A673 (cell line): ENCODE measurements at regions not wholly inside any gene's neighbourhood (a gene's known extent, or its start where the extent isn't known, plus 50 kb on each side); places are given as distances from the start of the nearest gene placed in this dataset.

Source experiments
- BruUV-seq: library from RNA; stranded (reverse); fragments of 400-500 nt; replicated peaks from 2 replicates; lab custom pipeline; 2021; lab: Mats Ljungman, UMichigan
- CTCF ChIA-PET: fragments of 300-600 bp; sonication (Branson Sonifier 250); formaldehyde crosslinking; loops from one replicate; lab custom pipeline; 2022; ENCODE audit warnings: antibody characterized with exemption; lab: Charles Lee
- POLR2A ChIA-PET: fragments of 300-600 bp; sonication (Branson Sonifier 250); formaldehyde crosslinking; loops from one replicate; lab custom pipeline; 2022; ENCODE audit warnings: antibody characterized with exemption; ENCODE audit not compliant: low non-redundant PET; lab: Charles Lee
- DNase-seq: peaks from one replicate; pipeline ENCODE4 v3.0.0-alpha.2; 2015; ENCODE audit warnings: low spot score
- H3K27ac ChIP-seq: fragments of 200-600 bp; sonication (generic); 2 replicates; pipeline ENCODE4 v1.5.1; 2016; ENCODE audit warnings: mixed run types, low read depth, mild to moderate bottlenecking, mixed read lengths, antibody characterized with exemption, low read length; ENCODE audit not compliant: poor library complexity, severe bottlenecking
- H3K27me3 ChIP-seq: fragments of 200-600 bp; sonication (generic); replicated peaks from 2 replicates; pipeline ENCODE4 v1.6.1; 2017; ENCODE audit warnings: mixed run types, low read depth, mild to moderate bottlenecking, mixed read lengths, antibody characterized with exemption, low read length; ENCODE audit not compliant: insufficient read depth, poor library complexity
- H3K36me3 ChIP-seq: fragments of 200-600 bp; sonication (generic); 2 replicates; pipeline ENCODE4 v1.6.1; 2016; ENCODE audit warnings: mixed run types, mild to moderate bottlenecking, mixed read lengths, antibody characterized with exemption, low read length; ENCODE audit not compliant: insufficient read depth, poor library complexity, severe bottlenecking
- H3K4me1 ChIP-seq: fragments of 200-600 bp; sonication (generic); 2 replicates; pipeline ENCODE4 v1.6.1; 2017; ENCODE audit warnings: mixed run types, mild to moderate bottlenecking, mixed read lengths, antibody characterized with exemption, low read length; ENCODE audit not compliant: insufficient read depth, poor library complexity, severe bottlenecking
- H3K4me3 ChIP-seq: fragments of 200-600 bp; sonication (generic); 2 replicates; pipeline ENCODE4 v1.5.1; 2016; ENCODE audit warnings: low read depth, mixed run types, mild to moderate bottlenecking, mixed read lengths, low read length; ENCODE audit not compliant: poor library complexity, severe bottlenecking
- H3K9me3 ChIP-seq: fragments of 200-600 bp; sonication (generic); 2 replicates; pipeline ENCODE4 v1.6.1; 2016; ENCODE audit warnings: mixed run types, low read depth, mild to moderate bottlenecking, mixed read lengths, antibody characterized with exemption, low read length; ENCODE audit not compliant: poor library complexity, severe bottlenecking
- EZH2 ChIP-seq: fragments of 200-600 bp; sonication (generic); IDR thresholded peaks from 2 replicates; pipeline ENCODE4 v1.6.1; 2017; ENCODE audit warnings: borderline replicate concordance, low read depth, mild to moderate bottlenecking, mixed read lengths, antibody characterized with exemption, low read length; ENCODE audit not compliant: poor library complexity, severe bottlenecking
- intact Hi-C: fragments of 100-400 bp; cut with micrococcal nuclease; formaldehyde crosslinking; loops from one replicate; pipeline ENCODE4 v1.10.0; 2022; ENCODE audit not compliant: unreplicated experiment
- TF ChIP-seq, protein P1 (sequence below): fragments of 300-800, 200-600 bp; sonication (generic); conservative IDR thresholded peaks from 2 replicates; pipeline ENCODE4 v1.5.1; 2017; ENCODE audit warnings: low read depth, mild to moderate bottlenecking, antibody characterized with exemption, low read length, moderate library complexity, mixed read lengths

DNA sequence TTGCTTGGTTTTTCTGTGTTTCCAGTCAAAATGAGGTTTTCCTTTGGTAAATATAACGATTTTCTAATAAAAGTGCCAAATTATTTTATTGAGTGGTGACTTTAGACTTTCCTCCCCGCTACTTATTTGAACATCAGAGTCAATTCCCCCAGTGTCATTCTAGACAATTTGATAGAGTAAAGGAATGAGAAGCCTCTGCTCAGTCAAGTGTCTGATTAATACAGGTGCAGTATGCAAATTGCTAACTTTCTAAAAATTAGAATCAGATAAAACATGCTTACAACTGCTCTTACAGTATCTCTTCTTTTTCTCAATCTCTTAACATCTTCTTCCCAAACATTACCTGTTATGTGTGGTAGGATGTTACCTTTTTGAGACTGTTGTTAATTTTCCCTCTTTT, 148.7 kb downstream of the CD83 start:
- H3K27me3 ChIP-seq: no peaks in the 10 kb centered on the region
- H3K36me3 ChIP-seq: no peaks in the 10 kb centered on the region
- BruUV-seq: no TSS peak
- DNase-seq: no peak
- CTCF ChIA-PET: no interaction called here
- no peak overlapping the region for H3K4me3 ChIP-seq
- H3K4me1 ChIP-seq: no peaks in the 10 kb centered on the region
- POLR2A ChIA-PET: no interaction called here
- intact Hi-C loops: no loop called here
- TF ChIP-seq, protein P1, sequence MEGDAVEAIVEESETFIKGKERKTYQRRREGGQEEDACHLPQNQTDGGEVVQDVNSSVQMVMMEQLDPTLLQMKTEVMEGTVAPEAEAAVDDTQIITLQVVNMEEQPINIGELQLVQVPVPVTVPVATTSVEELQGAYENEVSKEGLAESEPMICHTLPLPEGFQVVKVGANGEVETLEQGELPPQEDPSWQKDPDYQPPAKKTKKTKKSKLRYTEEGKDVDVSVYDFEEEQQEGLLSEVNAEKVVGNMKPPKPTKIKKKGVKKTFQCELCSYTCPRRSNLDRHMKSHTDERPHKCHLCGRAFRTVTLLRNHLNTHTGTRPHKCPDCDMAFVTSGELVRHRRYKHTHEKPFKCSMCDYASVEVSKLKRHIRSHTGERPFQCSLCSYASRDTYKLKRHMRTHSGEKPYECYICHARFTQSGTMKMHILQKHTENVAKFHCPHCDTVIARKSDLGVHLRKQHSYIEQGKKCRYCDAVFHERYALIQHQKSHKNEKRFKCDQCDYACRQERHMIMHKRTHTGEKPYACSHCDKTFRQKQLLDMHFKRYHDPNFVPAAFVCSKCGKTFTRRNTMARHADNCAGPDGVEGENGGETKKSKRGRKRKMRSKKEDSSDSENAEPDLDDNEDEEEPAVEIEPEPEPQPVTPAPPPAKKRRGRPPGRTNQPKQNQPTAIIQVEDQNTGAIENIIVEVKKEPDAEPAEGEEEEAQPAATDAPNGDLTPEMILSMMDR: no peak
- TF ChIP-seq EZH2: no peak
- H3K27ac ChIP-seq: no peak overlapping the region
- peaks cover 10% of the 10 kb centered on the region for H3K9me3 ChIP-seq

DNA sequence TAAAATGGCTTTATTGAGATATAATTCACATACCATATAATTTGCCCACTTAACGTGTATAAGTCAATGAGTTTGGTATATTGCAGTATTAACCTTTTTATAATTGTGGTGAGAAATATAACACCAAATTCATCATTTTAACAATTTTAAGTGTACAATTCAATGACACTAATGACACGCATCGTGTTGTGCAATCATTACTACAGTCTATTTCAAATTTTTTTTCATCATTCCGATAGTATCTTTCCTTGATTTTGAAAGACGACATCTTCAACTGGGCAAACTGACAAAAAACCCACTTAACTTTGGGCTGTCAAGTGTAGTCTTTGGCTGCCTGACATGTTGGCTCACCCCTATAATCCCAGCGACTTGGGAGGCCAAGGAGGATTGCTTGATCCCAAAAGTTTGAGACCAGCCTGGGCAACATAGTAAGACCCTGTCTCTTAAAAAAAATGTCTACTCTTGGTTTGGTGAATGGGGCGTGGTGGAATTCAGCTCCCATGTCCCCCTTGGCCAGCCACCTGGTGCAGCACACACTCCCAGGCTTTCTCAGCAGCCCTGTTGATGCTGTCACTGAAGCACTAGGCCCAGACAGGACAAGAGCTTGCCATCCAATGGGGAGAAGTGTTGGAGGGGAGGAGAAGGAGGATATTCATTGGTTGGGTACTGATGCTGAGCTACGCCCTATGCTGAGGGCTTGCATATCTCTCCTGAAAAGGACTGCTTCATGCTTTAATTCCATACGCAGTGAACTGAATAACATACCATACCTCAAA, 150.5 kb downstream of the CD83 start:
- intact Hi-C loops: no loop called here
- BruUV-seq: no TSS peak
- no peaks in the 10 kb centered on the region for H3K27me3 ChIP-seq
- no peak overlapping the region for H3K27ac ChIP-seq
- CTCF ChIA-PET: no interaction called here
- no peak for DNase-seq
- H3K4me3 ChIP-seq: no peak overlapping the region
- no peaks in the 10 kb centered on the region for H3K36me3 ChIP-seq
- peaks cover 10% of the 10 kb centered on the region for H3K9me3 ChIP-seq
- TF ChIP-seq, protein P1: no peak
- TF ChIP-seq EZH2: no peak
- H3K4me1 ChIP-seq: no peaks in the 10 kb centered on the region
- POLR2A ChIA-PET: no interaction called here

DNA sequence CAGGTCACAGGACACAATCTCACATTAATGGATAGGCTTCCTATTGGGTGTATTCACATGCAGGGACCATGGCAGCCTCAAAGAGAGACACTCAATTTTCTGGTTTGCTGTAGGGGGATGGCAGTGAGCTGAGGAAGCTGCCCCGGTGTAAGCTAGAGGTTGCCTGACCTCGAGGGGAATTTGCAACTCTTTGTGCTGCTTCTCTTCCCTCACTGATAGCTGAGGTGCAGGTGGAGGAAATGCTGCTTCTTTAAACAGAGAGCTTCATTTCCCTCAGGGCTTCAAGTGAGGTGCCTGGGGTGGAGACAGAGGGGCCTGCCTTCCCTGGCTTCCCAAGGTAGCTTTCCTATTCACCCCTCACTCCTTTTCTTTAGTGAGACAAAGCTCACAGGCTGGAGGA, 151.9 kb downstream of the CD83 start:
- no TSS peak for BruUV-seq
- Histone ChIP-seq H3K36me3 (no peaks in the 10 kb centered on the region), H3K4me3 (no peak overlapping the region), H3K4me1 (no peaks in the 10 kb centered on the region), H3K9me3 (no peaks in the 10 kb centered on the region), H3K27me3 (no peaks in the 10 kb centered on the region), H3K27ac (no peak overlapping the region)
- POLR2A ChIA-PET: no interaction called here
- no peak for TF ChIP-seq EZH2
- TF ChIP-seq, protein P1: no peak
- CTCF ChIA-PET: no interaction called here
- DNase-seq: no peak
- intact Hi-C loops: no loop called here
